K562 (cell line): ENCODE measurements at regions not wholly inside any gene's neighbourhood (a gene's known extent, or its start where the extent isn't known, plus 50 kb on each side); places are given as distances from the start of the nearest gene placed in this dataset.

Experiments used
- ATAC-seq: fragments of 200-7000 bp; cut with Tn5 transposase; 3 replicates; pipeline ENCODE4 v1.9.1; 2020; ENCODE audit warnings: moderate library complexity
- BruUV-seq: library from RNA; stranded (reverse); fragments of 400-500 nt; replicated peaks from 2 replicates; lab custom pipeline; 2021; lab: Mats Ljungman, UMichigan
- CTCF ChIA-PET: fragments of 300-600 bp; formaldehyde crosslinking; extraction: SDS; loops from one replicate; lab custom pipeline; 2021; ENCODE audit warnings: low intra/inter-chr PET ratio; lab: Yijun Ruan, JAX
- POLR2A ChIA-PET: fragments of 300-600, 350-650 bp; sonication (Branson Sonifier 250); formaldehyde crosslinking; extraction: SDS; loops from one replicate; lab custom pipeline; 2021; ENCODE audit warnings: antibody characterized with exemption, inconsistent platforms; lab: Yijun Ruan, JAX
- DNase-seq, 4 experiments: peaks; one replicate each; pipeline versions ENCODE4 v3.0.0 to v3.0.0-alpha.2; 2011 to 2018; ENCODE audit warnings: low spot score in 3 of 4, mixed read lengths in 3 of 4; ENCODE audit errors: extremely low read depth in 1 of 4
- FAIRE-seq: peaks from 2 replicates; lab custom pipeline; 2011; peaks lifted over from hg19 to GRCh38; lab: Jason Lieb, UNC
- H2AFZ ChIP-seq: 2 replicates; pipeline ENCODE4 v1.6.0; 2011; ENCODE audit warnings: low read depth, low read length, control low read depth, inconsistent platforms
- H3K27ac ChIP-seq: fragments of 200-600 bp; 3 replicates; pipeline ENCODE4 v1.8.0; 2011; ENCODE audit warnings: low read depth, mild to moderate bottlenecking, control low read depth, inconsistent platforms, low read length, moderate library complexity, mixed read lengths; ENCODE audit errors: extremely low read depth
- H3K27me3 ChIP-seq, 2 experiments: fragments of 300-600 bp in 1 of 2; 2 replicates in 1 of 2; 3 replicates in 1 of 2; pipeline versions ENCODE4 v1.6.0 to v1.8.0; 2011; ENCODE audit warnings: inconsistent platforms in 2 of 2, low read length in 2 of 2, mild to moderate bottlenecking in 1 of 2, mixed read lengths in 1 of 2, moderate library complexity in 1 of 2; ENCODE audit not compliant: control insufficient read depth in 2 of 2, insufficient read depth in 2 of 2
- H3K36me3 ChIP-seq: fragments of 300-600 bp; 3 replicates; pipeline ENCODE4 v1.8.0; 2011; ENCODE audit warnings: mild to moderate bottlenecking, low read length, inconsistent platforms; ENCODE audit not compliant: control insufficient read depth, insufficient read depth
- H3K4me1 ChIP-seq, 2 experiments: fragments of 200-600 bp in 1 of 2; replicated peaks in 1 of 2; 2 replicates in 1 of 2; 3 replicates in 1 of 2; pipeline versions ENCODE4 v1.5.1 to v1.8.0; 2011; ENCODE audit warnings: inconsistent platforms in 2 of 2, low read length in 2 of 2, mild to moderate bottlenecking in 1 of 2, mixed read lengths in 1 of 2, moderate library complexity in 1 of 2; ENCODE audit not compliant: control insufficient read depth in 2 of 2, insufficient read depth in 2 of 2
- H3K4me2 ChIP-seq: 2 replicates; pipeline ENCODE4 v1.6.1; 2011; ENCODE audit warnings: low read length, control low read depth, inconsistent platforms, mixed read lengths; ENCODE audit not compliant: insufficient read depth
- H3K4me3 ChIP-seq: fragments of 200-600 bp; sonication (generic), shearing (Covaris generic); 2 replicates; pipeline ENCODE4 v1.5.1; 2016; ENCODE audit warnings: control low read depth, inconsistent platforms
- H3K79me2 ChIP-seq: fragments of 200-600 bp; 3 replicates; pipeline ENCODE4 v1.8.0; 2011; ENCODE audit warnings: low read length, inconsistent platforms; ENCODE audit not compliant: control insufficient read depth, insufficient read depth
- H3K9ac ChIP-seq, 2 experiments: 2 replicates each; pipeline versions ENCODE4 v1.6.0 to v1.6.1; 2011; ENCODE audit warnings: low read depth in 2 of 2, low read length in 2 of 2, control low read depth in 1 of 2, inconsistent platforms in 1 of 2, mild to moderate bottlenecking in 1 of 2, mixed read lengths in 1 of 2; ENCODE audit not compliant: insufficient read depth in 1 of 2
- H3K9me1 ChIP-seq: one replicate; pipeline ENCODE4 v1.6.0; 2011; ENCODE audit warnings: inconsistent platforms, mild to moderate bottlenecking, low read length, moderate library complexity; ENCODE audit not compliant: control insufficient read depth, insufficient read depth
- H3K9me3 ChIP-seq: replicated peaks from 2 replicates; pipeline ENCODE4 v1.5.1; 2011; ENCODE audit warnings: low read depth, low read length, inconsistent platforms; ENCODE audit not compliant: control insufficient read depth, insufficient read depth
- H4K20me1 ChIP-seq: replicated peaks from 2 replicates; pipeline ENCODE4 v1.6.1; 2011; ENCODE audit warnings: low read length, inconsistent platforms, mixed read lengths; ENCODE audit not compliant: control insufficient read depth, insufficient read depth
- BRD9 ChIP-seq: fragments of 450-650 bp; IDR thresholded peaks from 2 replicates; pipeline ENCODE4 v1.6.1; 2018; ENCODE audit warnings: low read depth; ENCODE audit not compliant: partially characterized antibody
- EP300 ChIP-seq: IDR thresholded peaks from 2 replicates; pipeline ENCODE4 v1.6.1; 2012; ENCODE audit warnings: low read length, improper control_type of control experiment
- FIP1L1 ChIP-seq: fragments of 200-400 bp; formaldehyde crosslinking; IDR thresholded peaks from 2 replicates; pipeline ENCODE4 v1.6.1; 2018; ENCODE audit warnings: mild to moderate bottlenecking, low read depth, low read length; ENCODE audit not compliant: poor library complexity, severe bottlenecking
- FOXM1 ChIP-seq, 2 experiments: fragments of 450-650 bp in 1 of 2; sonication (generic) in 1 of 2; formaldehyde crosslinking in 1 of 2; IDR thresholded peaks; 2 replicates each; pipeline versions ENCODE4 v1.6.1 to v1.9.0; 2017 to 2022; ENCODE audit warnings: low read depth in 2 of 2, mild to moderate bottlenecking in 2 of 2, missing genetic modification reagents in 1 of 2, moderate library complexity in 1 of 2
- ILK ChIP-seq: fragments of 450-650 bp; IDR thresholded peaks from 2 replicates; pipeline ENCODE4 v1.6.1; 2016; ENCODE audit warnings: missing genetic modification characterization, low read depth, mild to moderate bottlenecking, missing compliant biosample characterization, moderate library complexity, borderline replicate concordance
- KDM1A ChIP-seq, 2 experiments: fragments of 450-650 bp; IDR thresholded peaks; 2 replicates each; pipeline ENCODE4 v1.6.1; 2016; ENCODE audit warnings: mild to moderate bottlenecking in 2 of 2
- KLF16 ChIP-seq: IDR thresholded peaks from 2 replicates; pipeline ENCODE4 v1.6.1; 2016; ENCODE audit warnings: antibody characterized with exemption
- L3MBTL2 ChIP-seq: fragments of 450-650 bp; IDR thresholded peaks from 2 replicates; pipeline ENCODE4 v1.6.1; 2016; ENCODE audit warnings: mild to moderate bottlenecking, moderate library complexity
- MTA2 ChIP-seq: fragments of 450-650 bp; IDR thresholded peaks from 2 replicates; pipeline ENCODE4 v1.6.1; 2016; ENCODE audit warnings: low read depth
- NR2C1 ChIP-seq, 2 experiments: fragments of 450-650 bp; IDR thresholded peaks; 2 replicates each; pipeline ENCODE4 v1.6.1; 2017; ENCODE audit warnings: mild to moderate bottlenecking in 2 of 2, antibody characterized with exemption in 1 of 2, inconsistent platforms in 1 of 2, missing compliant biosample characterization in 1 of 2, missing genetic modification characterization in 1 of 2
- RB1 ChIP-seq: fragments of 450-650 bp; IDR thresholded peaks from 2 replicates; pipeline ENCODE4 v1.6.1; 2017; ENCODE audit warnings: low read depth, mild to moderate bottlenecking
- TBP ChIP-seq: optimal IDR thresholded peaks from 2 replicates; pipeline ENCODE3; 2011; ENCODE audit warnings: low read depth, low read length, improper control_type of control experiment
- TCF7L2 ChIP-seq: fragments of 150-350 bp; IDR thresholded peaks from 2 replicates; pipeline ENCODE4 v1.6.1; 2016; ENCODE audit warnings: low read depth, mild to moderate bottlenecking, low read length, moderate library complexity
- TEAD4 ChIP-seq, 2 experiments: sonication (generic) in 1 of 2; formaldehyde crosslinking in 1 of 2; IDR thresholded peaks; 2 replicates each; pipeline versions ENCODE4 v1.6.1 to v1.8.0; 2012 to 2022; ENCODE audit warnings: borderline replicate concordance in 1 of 2, inconsistent platforms in 1 of 2, low read length in 1 of 2, mild to moderate bottlenecking in 1 of 2, missing genetic modification reagents in 1 of 2
- WGBS: fragments of 100-300 bp; shearing (Covaris generic); methylation state at CpG from one replicate; pipeline ENCODE4 v1.1.6; 2016; ENCODE audit warnings: low coverage, mixed read lengths; ENCODE audit not compliant: insufficient coverage; ENCODE audit errors: missing lambda C conversion rate; 5-methylcytosine and 5-hydroxymethylcytosine counted together
- in situ Hi-C: fragments of 300-500 bp; cut with MboI; formaldehyde crosslinking; loops from 4 replicates; pipeline ENCODE4 v1.15.0; 2018; ENCODE audit warnings: inconsistent platforms, mixed read lengths
- intact Hi-C: fragments of 100-400 bp; cut with micrococcal nuclease; formaldehyde crosslinking; loops from 2 replicates; pipeline ENCODE4 v1.14.2; 2022
- TF ChIP-seq, protein P1 (sequence below): fragments of 450-650 bp; conservative IDR thresholded peaks from 2 replicates; pipeline ENCODE4 v1.6.1; 2016; ENCODE audit warnings: missing genetic modification characterization, low read depth, mild to moderate bottlenecking, missing compliant biosample characterization, moderate library complexity
- TF ChIP-seq, protein P2 (sequence below): fragments of 450-650 bp; IDR thresholded peaks from 2 replicates; pipeline ENCODE4 v1.6.1; 2018; ENCODE audit warnings: mild to moderate bottlenecking, low read depth; ENCODE audit not compliant: partially characterized antibody

DNA sequence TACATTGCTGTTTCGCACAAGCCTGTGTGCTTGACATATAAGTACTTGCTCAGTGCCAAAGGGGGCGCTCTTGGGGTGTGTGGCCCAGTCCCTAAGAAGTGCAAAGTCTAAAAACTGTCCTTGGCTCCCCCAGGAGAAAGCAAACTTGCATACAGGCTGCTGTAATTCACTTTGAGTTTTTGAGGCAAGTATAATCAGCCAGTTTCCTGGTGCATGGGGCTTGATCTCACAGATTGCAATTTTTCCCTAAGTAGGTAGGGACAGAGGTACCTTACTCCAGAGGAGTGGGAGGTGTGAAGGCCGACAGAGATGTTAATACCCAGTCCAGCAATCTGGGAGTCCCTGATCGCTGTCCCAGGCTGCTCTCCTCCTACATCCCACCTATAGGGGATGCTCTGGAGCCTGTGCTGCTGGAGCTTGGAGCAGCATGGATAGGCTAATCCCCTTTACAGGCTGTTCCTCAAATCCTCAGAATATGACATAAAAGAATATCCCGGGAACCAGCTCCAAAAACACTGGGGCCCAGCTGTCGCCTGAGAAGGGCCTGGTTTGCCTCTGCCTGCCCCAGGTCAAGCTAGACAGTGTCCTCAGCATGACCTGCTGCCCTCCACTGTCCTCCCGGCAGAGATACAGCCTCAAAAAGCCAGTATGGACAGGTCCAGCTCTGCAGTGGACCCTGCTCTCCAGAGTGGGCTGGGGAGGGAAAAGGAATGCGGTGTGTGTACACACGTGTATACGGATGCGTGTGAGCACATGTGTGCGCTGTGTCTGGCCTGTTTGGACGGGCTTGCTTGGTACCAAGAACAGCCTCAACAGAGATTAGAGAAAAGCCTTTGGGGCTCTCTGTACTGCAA lies 136.5 kb upstream of the HAAO start:
- no peaks in the 10 kb centered on the region for H3K9me3 ChIP-seq
- POLR2A ChIA-PET: interaction anchor here (0.6 to 1.3 kb wide), 4 partner anchors 12 to 248 kb away, joined by 3 read pairs; no protein-coding TSS in a partner anchor
- no peak overlapping the region for H3K4me2 ChIP-seq
- peak overlapping the region; percentile 95 for H2AFZ ChIP-seq
- no peaks in the 10 kb centered on the region for H3K79me2 ChIP-seq
- H3K36me3 ChIP-seq: no peaks in the 10 kb centered on the region
- no TSS peak for BruUV-seq
- DNase-seq: peak; percentile 69 to 87 (median 70)
- peaks cover 69 to 76% of the 10 kb centered on the region in 2 experiments for H3K4me1 ChIP-seq
- in situ Hi-C loops (no loop called here), intact Hi-C loops (loop anchor here (1.0 kb wide), 2 partner anchors 39 to 70 kb away; no protein-coding TSS in a partner anchor)
- no peaks in the 10 kb centered on the region for H3K27me3 ChIP-seq
- peaks cover 5% of the 10 kb centered on the region for H3K9me1 ChIP-seq
- H4K20me1 ChIP-seq: no peaks in the 10 kb centered on the region
- H3K27ac ChIP-seq: peak overlapping the region; percentile 91
- WGBS: 39% methylated on average over 13 of the region's 13 CpGs
- peak; percentile 84 for FAIRE-seq
- peak; percentile 79 for ATAC-seq
- peak overlapping the region; percentile 57 to 66; a peak in 2 of 4 replicates for H3K9ac ChIP-seq
- H3K4me3 ChIP-seq: no peak overlapping the region
- CTCF ChIA-PET: interaction anchor here (2.6 kb wide), 1 partner anchor 70 kb away, joined by 8 read pairs; no protein-coding TSS in a partner anchor
- peak; percentile 52 for TF ChIP-seq L3MBTL2
- TF ChIP-seq FIP1L1: no peak
- TF ChIP-seq TEAD4 (IDR thresholded peaks at IDR 0.05; ENCODE audit: low read length): 0 out of 2 replicates have a peak, but pooled peaks have one; percentile 24
- TF ChIP-seq TEAD4 (CRISPR knock-in tag; IDR thresholded peaks at IDR 0.05; ENCODE audit: borderline replicate concordance): no peak
- TF ChIP-seq FOXM1 (IDR thresholded peaks at IDR 0.05; ENCODE audit: low read depth): no peak
- TF ChIP-seq FOXM1 (CRISPR knock-in tag; IDR thresholded peaks at IDR 0.05; ENCODE audit: low read depth): no peak
- TF ChIP-seq, protein P1, sequence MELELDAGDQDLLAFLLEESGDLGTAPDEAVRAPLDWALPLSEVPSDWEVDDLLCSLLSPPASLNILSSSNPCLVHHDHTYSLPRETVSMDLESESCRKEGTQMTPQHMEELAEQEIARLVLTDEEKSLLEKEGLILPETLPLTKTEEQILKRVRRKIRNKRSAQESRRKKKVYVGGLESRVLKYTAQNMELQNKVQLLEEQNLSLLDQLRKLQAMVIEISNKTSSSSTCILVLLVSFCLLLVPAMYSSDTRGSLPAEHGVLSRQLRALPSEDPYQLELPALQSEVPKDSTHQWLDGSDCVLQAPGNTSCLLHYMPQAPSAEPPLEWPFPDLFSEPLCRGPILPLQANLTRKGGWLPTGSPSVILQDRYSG (tag): no peak; the same call in 1 of the 2 replicates
- peak; percentile 33; the same call in 1 of the 2 replicates for TF ChIP-seq EP300
- TF ChIP-seq KLF16: no peak
- 0 out of 2 replicates have a peak, but pooled peaks have one; percentile 29 for TF ChIP-seq RB1
- no peak for TF ChIP-seq TCF7L2
- peak; percentile 49 for TF ChIP-seq BRD9
- 0 out of 4 replicates have a peak, but pooled peaks of 1 of the 2 experiments have one; percentile 7 for TF ChIP-seq KDM1A (IDR thresholded peaks at IDR 0.05)
- TF ChIP-seq ILK (tag): peak; percentile 11; the same call in 1 of the 2 replicates
- no peak for TF ChIP-seq NR2C1 (IDR thresholded peaks at IDR 0.05)
- TF ChIP-seq NR2C1 (tag; IDR thresholded peaks at IDR 0.05): no peak
- peak; percentile 9 for TF ChIP-seq TBP
- TF ChIP-seq, protein P2, sequence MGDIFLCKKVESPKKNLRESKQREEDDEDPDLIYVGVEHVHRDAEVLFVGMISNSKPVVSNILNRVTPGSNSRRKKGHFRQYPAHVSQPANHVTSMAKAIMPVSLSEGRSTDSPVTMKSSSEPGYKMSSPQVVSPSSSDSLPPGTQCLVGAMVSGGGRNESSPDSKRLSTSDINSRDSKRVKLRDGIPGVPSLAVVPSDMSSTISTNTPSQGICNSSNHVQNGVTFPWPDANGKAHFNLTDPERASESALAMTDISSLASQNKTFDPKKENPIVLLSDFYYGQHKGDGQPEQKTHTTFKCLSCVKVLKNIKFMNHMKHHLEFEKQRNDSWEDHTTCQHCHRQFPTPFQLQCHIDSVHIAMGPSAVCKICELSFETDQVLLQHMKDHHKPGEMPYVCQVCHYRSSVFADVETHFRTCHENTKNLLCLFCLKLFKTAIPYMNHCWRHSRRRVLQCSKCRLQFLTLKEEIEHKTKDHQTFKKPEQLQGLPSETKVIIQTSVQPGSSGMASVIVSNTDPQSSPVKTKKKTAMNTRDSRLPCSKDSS: no peak
- no peak for TF ChIP-seq MTA2
